Stomach (tissue), 8 donors: ENCODE measurements at regions not wholly inside any gene's neighbourhood (a gene's known extent, or its start where the extent isn't known, plus 50 kb on each side); places are given as distances from the start of the nearest gene placed in this dataset.

Experiments
- DNase-seq, 2 donors: peaks; one replicate each; pipeline versions ENCODE4 v3.0.0 to v3.0.0-alpha.2; 2013 to 2019
- H3K27ac ChIP-seq, 5 donors: fragments of 200-600 bp in 4 of 5; sonication (generic) in 4 of 5; one replicate each; pipeline ENCODE4 v1.5.1; 2013 to 2019; ENCODE audit warnings: mild to moderate bottlenecking in 1 of 5, moderate library complexity in 1 of 5
- H3K27me3 ChIP-seq, 3 donors: fragments of 200-600 bp; sonication (generic); one replicate each; pipeline ENCODE4 v1.5.1; 2017 to 2019; ENCODE audit warnings: mixed run types in 1 of 3
- H3K36me3 ChIP-seq, 4 donors: fragments of 200-600 bp; sonication (generic); 1 replicate in 3 of 4; 2 replicates in 1 of 4; pipeline ENCODE4 v1.5.1; 2016 to 2019
- H3K4me1 ChIP-seq, 4 donors: fragments of 200-600 bp; sonication (generic); one replicate each; pipeline ENCODE4 v1.5.1; 2016 to 2019
- H3K4me3 ChIP-seq, 4 donors: fragments of 200-600 bp; sonication (generic) in 3 of 4; one replicate each; pipeline ENCODE4 v1.5.1; 2016 to 2019; ENCODE audit warnings: mild to moderate bottlenecking in 1 of 4
- H3K9me3 ChIP-seq, 4 donors: fragments of 200-600 bp; sonication (generic); one replicate each; pipeline ENCODE4 v1.5.1; 2016 to 2019
- CTCF ChIP-seq, 7 experiments: fragments of 450-650 bp in 4 of 7; fragments of 200-600 bp in 3 of 7; sonication (generic) in 3 of 7; IDR thresholded peaks; one replicate each; pipeline ENCODE4 v1.5.1; 2016 to 2019; ENCODE audit warnings: antibody characterized with exemption in 7 of 7, control low read depth in 2 of 7, mild to moderate bottlenecking in 1 of 7
- EP300 ChIP-seq: sonication (generic); formaldehyde crosslinking; IDR thresholded peaks from one replicate; pipeline ENCODE4 v1.6.1; 2017; ENCODE audit warnings: antibody characterized with exemption
- POLR2A ChIP-seq, 4 donors: fragments of 450-650 bp; IDR thresholded peaks; one replicate each; pipeline ENCODE4 v1.6.1; 2016; ENCODE audit warnings: antibody characterized with exemption in 4 of 4, control low read depth in 2 of 4, mild to moderate bottlenecking in 1 of 4, moderate library complexity in 1 of 4
- POLR2AphosphoS5 ChIP-seq, 3 donors: sonication (generic); formaldehyde crosslinking; IDR thresholded peaks; one replicate each; pipeline ENCODE4 v1.6.1; 2016; ENCODE audit warnings: antibody characterized with exemption in 3 of 3
- WGBS, 5 donors: extraction: QIAGEN DNeasy Blood & Tissue Kit in 3 of 5; methylation state at CpG; one replicate each; pipeline versions ENCODE4 v1.1.5 to v1.1.7; 2013 to 2018; 5-methylcytosine and 5-hydroxymethylcytosine counted together
- intact Hi-C: fragments of 100-400 bp; cut with DNase I; formaldehyde crosslinking; loops from one replicate; pipeline ENCODE4 v1.15.1; 2023; ENCODE audit warnings: low total_unique reads
- donor health status: healthy with polysubstance abuse.
- donor health status: Bipolar disorder and iron deficiency.
- donor health status: healthy.

- no peak for DNase-seq
- 56 to 70% (median 59%) methylated on average over 4 of the region's 4 CpGs for WGBS, 5 donors
Measured at GRCh38 chr9:82475584-82476301, 487.2 kb downstream of the SPATA31D1 start.

DNA sequence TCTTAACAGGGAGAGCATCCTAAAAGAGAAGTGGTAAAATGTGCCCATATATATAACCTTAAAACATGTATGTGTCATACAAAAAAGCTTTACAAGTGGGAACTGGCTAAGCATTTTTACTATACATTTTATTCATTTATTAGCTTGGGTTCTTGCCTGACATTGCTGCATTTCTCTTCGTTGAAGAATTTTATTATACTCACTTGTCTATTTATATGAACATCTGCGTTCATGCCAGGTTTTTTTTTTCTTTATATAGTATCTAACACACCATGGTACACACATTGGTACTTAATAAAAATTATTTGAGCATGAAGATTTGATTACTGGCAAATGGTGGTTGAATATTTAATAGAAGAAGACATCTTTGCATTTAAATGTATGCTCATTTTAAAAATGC is 492.3 kb downstream of the SPATA31D1 start:
- intact Hi-C loops: no loop called here

More at GRCh38 chr9:82475584-82476301, 487.2 kb downstream of the SPATA31D1 start:
- H3K27ac ChIP-seq: no peak overlapping the region
- TF ChIP-seq CTCF (IDR thresholded peaks at IDR 0.05) (no peak), POLR2A (IDR thresholded peaks at IDR 0.05) (no peak), EP300 (no peak), POLR2AphosphoS5 (IDR thresholded peaks at IDR 0.05) (no peak)
- intact Hi-C loops: no loop called here
- no peak overlapping the region for H3K4me3 ChIP-seq
- no peaks in the 10 kb centered on the region for H3K4me1 ChIP-seq
- H3K27me3 ChIP-seq: no peaks in the 10 kb centered on the region
- H3K36me3 ChIP-seq: no peaks in the 10 kb centered on the region
- no peaks in the 10 kb centered on the region for H3K9me3 ChIP-seq

DNA sequence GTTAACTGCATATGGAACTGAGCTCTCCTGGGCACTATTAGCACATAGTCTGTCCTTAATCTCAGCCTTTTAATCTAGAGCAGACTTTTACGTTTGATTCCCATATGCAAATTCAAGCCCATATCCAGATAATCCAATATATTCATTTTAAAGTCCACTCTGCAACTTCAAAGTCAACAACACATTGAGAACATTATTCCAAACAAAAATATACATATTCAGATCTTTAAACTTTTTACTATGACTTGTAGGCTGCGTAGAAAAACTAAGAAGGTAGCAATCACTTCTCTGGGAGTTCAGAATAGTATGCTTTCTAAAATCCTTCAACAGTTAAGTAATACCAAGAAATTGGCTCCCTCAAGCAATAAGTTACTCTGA is 499.4 kb downstream of the SPATA31D1 start:
- Histone ChIP-seq H3K27me3 (no peaks in the 10 kb centered on the region), H3K36me3 (no peaks in the 10 kb centered on the region), H3K4me3 (no peak overlapping the region), H3K4me1 (peaks cover 20 to 28% (median 26%) of the 10 kb centered on the region in 4 donors), H3K9me3 (no peaks in the 10 kb centered on the region), H3K27ac (peak overlapping the region in 3 of 5 donors; percentile 27 to 77 (median 57))
- intact Hi-C loops: no loop called here
- DNase-seq: no peak
- TF ChIP-seq CTCF (IDR thresholded peaks at IDR 0.05) (no peak), EP300 (no peak), POLR2AphosphoS5 (IDR thresholded peaks at IDR 0.05) (no peak), POLR2A (IDR thresholded peaks at IDR 0.05) (no peak)
- WGBS, 5 donors: 45 to 55% (median 49%) methylated on average over 2 of the region's 2 CpGs

More for the DNA sequence above, 492.3 kb downstream of the SPATA31D1 start:
- TF ChIP-seq POLR2AphosphoS5 (IDR thresholded peaks at IDR 0.05) (no peak), POLR2A (IDR thresholded peaks at IDR 0.05) (no peak), CTCF (IDR thresholded peaks at IDR 0.05) (no peak), EP300 (no peak)
- 75 to 89% (median 87%) methylated on average over 2 of the region's 2 CpGs for WGBS, 5 donors
- H3K36me3 ChIP-seq: no peaks in the 10 kb centered on the region
- no peak overlapping the region for H3K27ac ChIP-seq
- H3K9me3 ChIP-seq: no peaks in the 10 kb centered on the region
- DNase-seq: no peak
- no peak overlapping the region for H3K4me3 ChIP-seq
- no peaks in the 10 kb centered on the region for H3K27me3 ChIP-seq
- H3K4me1 ChIP-seq: no peaks in the 10 kb centered on the region

DNA sequence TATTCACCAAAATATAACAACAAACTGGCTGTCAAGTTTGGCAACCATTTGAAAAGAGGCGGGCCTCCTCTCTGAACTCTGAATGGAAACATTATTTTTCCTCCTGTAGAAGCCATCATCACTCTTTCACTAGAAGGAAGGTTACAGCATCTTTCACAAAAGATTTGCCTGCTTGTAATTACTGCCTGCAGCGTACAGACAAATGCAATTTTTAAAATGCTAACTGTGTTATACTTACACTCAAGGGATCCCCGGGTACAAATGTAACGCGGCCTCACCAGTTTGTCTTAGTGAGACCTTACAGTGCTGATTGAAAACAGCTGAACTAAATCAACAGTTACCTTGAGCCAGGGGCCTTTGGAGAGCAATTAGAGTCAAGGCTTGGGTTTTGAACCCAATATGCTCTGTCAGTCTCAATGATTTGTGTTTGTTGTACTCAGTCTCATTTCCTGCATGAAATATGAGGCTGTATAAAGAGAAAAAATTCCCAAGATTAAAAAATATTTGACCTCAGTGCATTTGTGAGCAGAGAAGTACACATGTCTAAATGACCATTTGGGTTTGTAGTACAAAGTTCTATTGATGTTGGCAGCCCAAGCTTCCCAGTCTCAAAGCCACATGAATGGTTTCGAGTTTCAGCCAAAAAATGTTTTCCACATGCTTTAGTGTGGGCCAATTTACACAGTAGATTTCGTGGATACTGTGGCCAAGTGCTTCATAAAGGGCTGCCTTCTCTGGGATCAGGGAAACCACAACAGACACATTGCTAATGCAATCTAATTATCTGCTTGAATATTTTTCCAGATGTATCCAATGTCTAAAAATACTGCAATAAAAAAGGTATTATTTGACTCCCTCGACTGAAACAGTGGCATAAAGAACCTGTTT is 500.0 kb downstream of the SPATA31D1 start:
- 18 to 24% (median 20%) methylated on average over 8 of the region's 8 CpGs for WGBS, 5 donors
- TF ChIP-seq POLR2A (IDR thresholded peaks at IDR 0.05) (no peak), POLR2AphosphoS5 (IDR thresholded peaks at IDR 0.05) (peak in 2 of 3 donors; percentile 51 to 55)
- peak; percentile 56 to 86 for DNase-seq
- Histone ChIP-seq H3K27me3 (no peaks in the 10 kb centered on the region), H3K27ac (peak overlapping the region; percentile 36 to 77 (median 62)), H3K4me3 (no peak overlapping the region), H3K9me3 (no peaks in the 10 kb centered on the region), H3K4me1 (peaks cover 20 to 28% (median 26%) of the 10 kb centered on the region in 4 donors), H3K36me3 (no peaks in the 10 kb centered on the region)
- intact Hi-C loops: no loop called here
